ENCODE measurements at regions not wholly inside any gene's neighbourhood (a gene's known extent, or its start where the extent isn't known, plus 50 kb on each side); places are given as distances from the start of the nearest gene placed in this dataset.

- DNase-seq, result no peak
Observed at GRCh38 chr2:180122874-180123273, 115.8 kb upstream of the CWC22 start.

GRCh38 chr2:180115675-180116074 is 108.6 kb upstream of the CWC22 start:
- no peak for DNase-seq

- DNase-seq, result no peak
Observed at GRCh38 chr2:180115269-180115668, 108.2 kb upstream of the CWC22 start.

GRCh38 chr2:180111901-180112300 is 104.8 kb upstream of the CWC22 start:
- DNase-seq, result no peak

GRCh38 chr2:180110469-180110868 is 103.4 kb upstream of the CWC22 start:
- DNase-seq, result no peak

GRCh38 chr2:180101846-180102245 is 94.7 kb upstream of the CWC22 start:
- no peak for DNase-seq

- DNase-seq, result no peak
Observed at GRCh38 chr2:180099308-180099707, 92.2 kb upstream of the CWC22 start.

- DNase-seq, result no peak
Observed at GRCh38 chr2:180085144-180085543, 78.0 kb upstream of the CWC22 start.

GRCh38 chr2:180077295-180077906 is 70.3 kb upstream of the CWC22 start:
- DNase-seq, result peak; percentile 67

- DNase-seq, result no peak
Observed at GRCh38 chr2:180075870-180076269, 68.8 kb upstream of the CWC22 start.

GRCh38 chr2:180071797-180072196 is 64.7 kb upstream of the CWC22 start:
- DNase-seq, result no peak

- DNase-seq, result no peak
Observed at GRCh38 chr2:180063494-180064092, 56.5 kb upstream of the CWC22 start.

- DNase-seq, result peak; percentile 93
Observed at GRCh38 chr2:180062178-180062577, 55.1 kb upstream of the CWC22 start.

GRCh38 chr2:180061546-180061945 is 54.4 kb upstream of the CWC22 start:
- DNase-seq, result peak; percentile 64

- no peak for DNase-seq
Observed at GRCh38 chr2:180061085-180061484, 54.0 kb upstream of the CWC22 start.

GRCh38 chr2:180058993-180059392 is 51.9 kb upstream of the CWC22 start:
- no peak for DNase-seq

- no peak for DNase-seq
Observed at GRCh38 chr2:180057706-180058412, 50.8 kb upstream of the CWC22 start.
